ENCODE measurements at regions not wholly inside any gene's neighbourhood (a gene's known extent, or its start where the extent isn't known, plus 50 kb on each side); places are given as distances from the start of the nearest gene placed in this dataset.
A peak's percentile ranks its signal among the peaks of the same experiment; 100 is the strongest.

GRCh38 chr4:145347684-145348083 lies 134.0 kb upstream of the SMAD1 start:
- no peak overlapping the region for H3K9ac ChIP-seq
- no peaks in the 10 kb centered on the region for H4K20me1 ChIP-seq (ENCODE audit: insufficient read depth)
- no peaks in the 10 kb centered on the region for H3K9me2 ChIP-seq (ENCODE audit: insufficient read depth)
- H2AFZ ChIP-seq, result peak overlapping the region; percentile 27; the same call in 1 of the 2 replicates
- H3K4me1 ChIP-seq (ENCODE audit: insufficient read depth), result 0 out of 2 replicates have a peak, but pooled peaks cover 5% of the 10 kb centered on the region
- no peaks in the 10 kb centered on the region for H3F3A ChIP-seq (ENCODE audit: insufficient read depth)
- H3K79me2 ChIP-seq (ENCODE audit: insufficient read depth), result no peaks in the 10 kb centered on the region
- H3K27me3 ChIP-seq (replicated peaks; ENCODE audit: insufficient read depth), result no peaks in the 10 kb centered on the region
- no peak for DNase-seq
- in situ Hi-C loops (cut with MboI), result no loop called here
- 53 to 59% methylated on average over 5 of the region's 5 CpGs for WGBS, 2 experiments (ENCODE audit: low coverage in 1 of 2, low lambda C conversion rate in 2 of 2, missing lambda C conversion rate in 2 of 2)
- no peaks in the 10 kb centered on the region for H3K9me3 ChIP-seq (ENCODE audit: low read depth)
- no peak for TF ChIP-seq EZH2 (IDR thresholded peaks at IDR 0.05; ENCODE audit: insufficient read depth, poor library complexity, severe bottlenecking)
- TF ChIP-seq EZH2phosphoT487 (IDR thresholded peaks at IDR 0.05; ENCODE audit: insufficient read depth, low read depth), result no peak
- H3K4me3 ChIP-seq, result no peak overlapping the region
- H3K36me3 ChIP-seq (ENCODE audit: low read depth), result no peaks in the 10 kb centered on the region
- no peak overlapping the region for H3K27ac ChIP-seq
- no peak overlapping the region for H3K4me2 ChIP-seq (ENCODE audit: unreplicated experiment)

GRCh38 chr4:145346081-145346480 lies 135.6 kb upstream of the SMAD1 start:
- no peaks in the 10 kb centered on the region for H3K79me2 ChIP-seq (ENCODE audit: insufficient read depth)
- no peak overlapping the region for H3K9ac ChIP-seq
- H3F3A ChIP-seq (ENCODE audit: insufficient read depth), result no peaks in the 10 kb centered on the region
- no peaks in the 10 kb centered on the region for H4K20me1 ChIP-seq (ENCODE audit: insufficient read depth)
- no peaks in the 10 kb centered on the region for H3K36me3 ChIP-seq (ENCODE audit: low read depth)
- 0 out of 2 replicates have a peak, but pooled peaks cover 5% of the 10 kb centered on the region for H3K4me1 ChIP-seq (ENCODE audit: insufficient read depth)
- H3K4me2 ChIP-seq (ENCODE audit: unreplicated experiment), result no peak overlapping the region
- no peak overlapping the region for H3K4me3 ChIP-seq
- H3K27me3 ChIP-seq (replicated peaks; ENCODE audit: insufficient read depth), result no peaks in the 10 kb centered on the region
- no peak for DNase-seq
- no peaks in the 10 kb centered on the region for H3K9me2 ChIP-seq (ENCODE audit: insufficient read depth)
- in situ Hi-C loops (cut with MboI), result no loop called here
- H2AFZ ChIP-seq, result no peak overlapping the region
- 86 to 90% methylated on average over 10 to 25 of the region's 25 CpGs for WGBS, 2 experiments (ENCODE audit: low coverage in 1 of 2, low lambda C conversion rate in 2 of 2, missing lambda C conversion rate in 2 of 2)
- H3K27ac ChIP-seq, result no peak overlapping the region
- TF ChIP-seq EZH2phosphoT487 (IDR thresholded peaks at IDR 0.05; ENCODE audit: insufficient read depth, low read depth) (no peak), EZH2 (IDR thresholded peaks at IDR 0.05; ENCODE audit: insufficient read depth, poor library complexity, severe bottlenecking) (no peak)
- no peaks in the 10 kb centered on the region for H3K9me3 ChIP-seq (ENCODE audit: low read depth)

- H2AFZ ChIP-seq, result no peak overlapping the region
- H3K9me2 ChIP-seq (ENCODE audit: insufficient read depth), result no peaks in the 10 kb centered on the region
- no peak overlapping the region for H3K27ac ChIP-seq
- no peaks in the 10 kb centered on the region for H3K79me2 ChIP-seq (ENCODE audit: insufficient read depth)
- no peaks in the 10 kb centered on the region for H3F3A ChIP-seq (ENCODE audit: insufficient read depth)
- H3K9ac ChIP-seq, result no peak overlapping the region
- in situ Hi-C loops (cut with MboI), result no loop called here
- H3K9me3 ChIP-seq (ENCODE audit: low read depth), result no peaks in the 10 kb centered on the region
- TF ChIP-seq EZH2phosphoT487 (IDR thresholded peaks at IDR 0.05; ENCODE audit: insufficient read depth, low read depth), result no peak
- H3K27me3 ChIP-seq (replicated peaks; ENCODE audit: insufficient read depth), result no peaks in the 10 kb centered on the region
- H3K36me3 ChIP-seq (ENCODE audit: low read depth), result no peaks in the 10 kb centered on the region
- H3K4me2 ChIP-seq (ENCODE audit: unreplicated experiment), result no peak overlapping the region
- no peaks in the 10 kb centered on the region for H4K20me1 ChIP-seq (ENCODE audit: insufficient read depth)
- DNase-seq, result peak; percentile 29
- 0 out of 2 replicates have a peak, but pooled peaks cover 5% of the 10 kb centered on the region for H3K4me1 ChIP-seq (ENCODE audit: insufficient read depth)
- H3K4me3 ChIP-seq, result no peak overlapping the region
Observed at GRCh38 chr4:145345401-145345800, 136.3 kb upstream of the SMAD1 start.

GRCh38 chr4:145341381-145341780 lies 140.3 kb upstream of the SMAD1 start:
- in situ Hi-C loops (cut with MboI), result no loop called here
- 41 to 44% methylated on average over 1 of the region's 1 CpG for WGBS, 2 experiments (ENCODE audit: low coverage in 1 of 2, low lambda C conversion rate in 2 of 2, missing lambda C conversion rate in 2 of 2)

GRCh38 chr4:145340071-145340675 lies 141.5 kb upstream of the SMAD1 start:
- TF ChIP-seq EZH2phosphoT487 (IDR thresholded peaks at IDR 0.05; ENCODE audit: insufficient read depth, low read depth) (no peak), EZH2 (IDR thresholded peaks at IDR 0.05; ENCODE audit: insufficient read depth, poor library complexity, severe bottlenecking) (no peak)
- H4K20me1 ChIP-seq (ENCODE audit: insufficient read depth), result no peaks in the 10 kb centered on the region
- no peak overlapping the region for H3K4me3 ChIP-seq
- H3K4me1 ChIP-seq (ENCODE audit: insufficient read depth), result no peaks in the 10 kb centered on the region
- H3K36me3 ChIP-seq (ENCODE audit: low read depth), result no peaks in the 10 kb centered on the region
- H2AFZ ChIP-seq, result no peak overlapping the region
- no peak overlapping the region for H3K27ac ChIP-seq
- H3K9me3 ChIP-seq (ENCODE audit: low read depth), result no peaks in the 10 kb centered on the region
- no peak overlapping the region for H3K4me2 ChIP-seq (ENCODE audit: unreplicated experiment)
- in situ Hi-C loops (cut with MboI), result no loop called here
- no peaks in the 10 kb centered on the region for H3K27me3 ChIP-seq (replicated peaks; ENCODE audit: insufficient read depth)
- H3K9ac ChIP-seq, result no peak overlapping the region
- no peaks in the 10 kb centered on the region for H3K79me2 ChIP-seq (ENCODE audit: insufficient read depth)
- DNase-seq, result no peak
- no peaks in the 10 kb centered on the region for H3F3A ChIP-seq (ENCODE audit: insufficient read depth)
- H3K9me2 ChIP-seq (ENCODE audit: insufficient read depth), result no peaks in the 10 kb centered on the region
- 68 to 73% methylated on average over 7 of the region's 7 CpGs for WGBS, 2 experiments (ENCODE audit: low coverage in 1 of 2, low lambda C conversion rate in 2 of 2, missing lambda C conversion rate in 2 of 2)

More at GRCh38 chr4:145341381-145341780, 140.3 kb upstream of the SMAD1 start:
- no peaks in the 10 kb centered on the region for H3K36me3 ChIP-seq (ENCODE audit: low read depth)
- H3K4me2 ChIP-seq (ENCODE audit: unreplicated experiment), result no peak overlapping the region
- no peaks in the 10 kb centered on the region for H3K4me1 ChIP-seq (ENCODE audit: insufficient read depth)
- no peak overlapping the region for H3K27ac ChIP-seq
- H3K9ac ChIP-seq, result no peak overlapping the region
- no peaks in the 10 kb centered on the region for H4K20me1 ChIP-seq (ENCODE audit: insufficient read depth)
- no peak overlapping the region for H2AFZ ChIP-seq
- H3K4me3 ChIP-seq, result no peak overlapping the region
- no peaks in the 10 kb centered on the region for H3K79me2 ChIP-seq (ENCODE audit: insufficient read depth)
- H3K9me2 ChIP-seq (ENCODE audit: insufficient read depth), result no peaks in the 10 kb centered on the region
- no peak for DNase-seq
- TF ChIP-seq EZH2 (IDR thresholded peaks at IDR 0.05; ENCODE audit: insufficient read depth, poor library complexity, severe bottlenecking), result no peak
- TF ChIP-seq EZH2phosphoT487 (IDR thresholded peaks at IDR 0.05; ENCODE audit: insufficient read depth, low read depth), result no peak
- no peaks in the 10 kb centered on the region for H3F3A ChIP-seq (ENCODE audit: insufficient read depth)
- no peaks in the 10 kb centered on the region for H3K27me3 ChIP-seq (replicated peaks; ENCODE audit: insufficient read depth)
- H3K9me3 ChIP-seq (ENCODE audit: low read depth), result no peaks in the 10 kb centered on the region

Data from GM23248 (cell line).